ENCODE measurements at regions not wholly inside any gene's neighbourhood (a gene's known extent, or its start where the extent isn't known, plus 50 kb on each side); places are given as distances from the start of the nearest gene placed in this dataset.
A peak's percentile ranks its signal among the peaks of the same experiment; 100 is the strongest.

DNA sequence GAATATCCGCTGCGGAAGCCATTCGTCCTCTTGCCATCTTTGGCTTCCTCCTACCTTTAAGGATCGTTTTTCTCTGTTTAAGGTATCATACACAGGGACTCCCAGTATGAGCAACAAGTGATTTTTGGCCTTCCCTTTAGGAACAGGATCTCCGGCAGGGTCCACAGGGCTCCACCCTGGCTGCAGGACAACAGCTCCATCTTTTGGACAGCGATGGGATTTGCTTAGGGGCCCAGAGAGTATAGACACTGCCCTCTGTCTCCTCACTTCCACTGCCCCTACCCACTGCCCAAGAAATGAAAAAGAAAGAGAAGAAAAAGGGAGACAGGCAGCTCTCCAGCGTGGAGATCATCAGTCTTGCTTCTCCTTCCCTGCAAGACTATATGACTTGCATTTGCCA lies 224.5 kb downstream of the UXS1 start:
- Histone ChIP-seq H3K36me3 (ENCODE audit: control insufficient read depth, insufficient read depth, low read length) (no peaks in the 10 kb centered on the region), H3K27me3 (ENCODE audit: control insufficient read depth, insufficient read depth, low read length) (0 out of 2 replicates have a peak, but pooled peaks cover 2% of the 10 kb centered on the region), H3K4me3 (ENCODE audit: low read depth, low read length) (no peak overlapping the region)
- TF ChIP-seq, protein P1, sequence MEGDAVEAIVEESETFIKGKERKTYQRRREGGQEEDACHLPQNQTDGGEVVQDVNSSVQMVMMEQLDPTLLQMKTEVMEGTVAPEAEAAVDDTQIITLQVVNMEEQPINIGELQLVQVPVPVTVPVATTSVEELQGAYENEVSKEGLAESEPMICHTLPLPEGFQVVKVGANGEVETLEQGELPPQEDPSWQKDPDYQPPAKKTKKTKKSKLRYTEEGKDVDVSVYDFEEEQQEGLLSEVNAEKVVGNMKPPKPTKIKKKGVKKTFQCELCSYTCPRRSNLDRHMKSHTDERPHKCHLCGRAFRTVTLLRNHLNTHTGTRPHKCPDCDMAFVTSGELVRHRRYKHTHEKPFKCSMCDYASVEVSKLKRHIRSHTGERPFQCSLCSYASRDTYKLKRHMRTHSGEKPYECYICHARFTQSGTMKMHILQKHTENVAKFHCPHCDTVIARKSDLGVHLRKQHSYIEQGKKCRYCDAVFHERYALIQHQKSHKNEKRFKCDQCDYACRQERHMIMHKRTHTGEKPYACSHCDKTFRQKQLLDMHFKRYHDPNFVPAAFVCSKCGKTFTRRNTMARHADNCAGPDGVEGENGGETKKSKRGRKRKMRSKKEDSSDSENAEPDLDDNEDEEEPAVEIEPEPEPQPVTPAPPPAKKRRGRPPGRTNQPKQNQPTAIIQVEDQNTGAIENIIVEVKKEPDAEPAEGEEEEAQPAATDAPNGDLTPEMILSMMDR (IDR thresholded peaks at IDR 0.05; ENCODE audit: insufficient read depth, low read depth, low read length): peak; percentile 23; the same call in 1 of the 2 replicates
- POLR2A ChIA-PET: no interaction called here
- no peak for DNase-seq (ENCODE audit: low read depth)
- CTCF ChIA-PET: no interaction called here

DNA sequence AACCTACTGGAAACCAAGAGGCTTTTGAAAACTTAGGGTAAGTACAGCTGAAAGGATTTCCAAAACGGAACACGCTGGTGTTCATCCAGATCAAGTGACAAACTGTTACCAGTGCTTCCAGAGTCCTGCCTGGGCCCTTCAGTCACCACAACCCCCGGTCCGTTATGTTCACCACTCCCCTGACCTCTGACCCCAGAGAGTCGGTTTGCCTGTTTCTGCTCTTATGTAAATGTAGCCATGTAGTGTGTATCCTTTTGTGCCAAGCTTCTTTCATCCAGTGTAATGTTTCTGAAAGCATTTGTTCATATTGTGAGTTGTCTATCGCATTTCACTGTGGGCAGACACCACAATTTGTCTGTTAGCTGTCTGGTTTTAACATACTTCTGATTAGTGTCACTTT lies 217.5 kb downstream of the NCK2 start:
- ChIA-PET POLR2A (no interaction called here), CTCF (no interaction called here)
- no peak for DNase-seq (ENCODE audit: low read depth)
- TF ChIP-seq, protein P1 (IDR thresholded peaks at IDR 0.05; ENCODE audit: insufficient read depth, low read depth, low read length): no peak
- H3K27me3 ChIP-seq (ENCODE audit: control insufficient read depth, insufficient read depth, low read length): 0 out of 2 replicates have a peak, but pooled peaks cover 1% of the 10 kb centered on the region
- H3K4me3 ChIP-seq (ENCODE audit: low read depth, low read length): no peak overlapping the region
- no peaks in the 10 kb centered on the region for H3K36me3 ChIP-seq (ENCODE audit: control insufficient read depth, insufficient read depth, low read length)

- Histone ChIP-seq H3K4me3 (ENCODE audit: low read depth, low read length) (no peak overlapping the region), H3K36me3 (ENCODE audit: control insufficient read depth, insufficient read depth, low read length) (no peaks in the 10 kb centered on the region), H3K27me3 (ENCODE audit: control insufficient read depth, insufficient read depth, low read length) (0 out of 2 replicates have a peak, but pooled peaks cover 2% of the 10 kb centered on the region)
- POLR2A ChIA-PET: no interaction called here
- DNase-seq (ENCODE audit: low read depth): no peak
- CTCF ChIA-PET: no interaction called here
- TF ChIP-seq, protein P1 (IDR thresholded peaks at IDR 0.05; ENCODE audit: insufficient read depth, low read depth, low read length): no peak
Measured at GRCh38 chr2:105961599-105962146, 217.0 kb downstream of the NCK2 start.

GRCh38 chr2:105959357-105959756 lies 214.6 kb downstream of the NCK2 start:
- TF ChIP-seq, protein P1 (IDR thresholded peaks at IDR 0.05; ENCODE audit: insufficient read depth, low read depth, low read length): no peak
- H3K27me3 ChIP-seq (ENCODE audit: control insufficient read depth, insufficient read depth, low read length): 0 out of 2 replicates have a peak, but pooled peaks cover 2% of the 10 kb centered on the region
- ChIA-PET CTCF (no interaction called here), POLR2A (no interaction called here)
- H3K4me3 ChIP-seq (ENCODE audit: low read depth, low read length): no peak overlapping the region
- peak; percentile 4 for DNase-seq (ENCODE audit: low read depth)
- H3K36me3 ChIP-seq (ENCODE audit: control insufficient read depth, insufficient read depth, low read length): no peaks in the 10 kb centered on the region

- POLR2A ChIA-PET: no interaction called here
- Histone ChIP-seq H3K27me3 (ENCODE audit: control insufficient read depth, insufficient read depth, low read length) (peaks cover 5% of the 10 kb centered on the region; the same call in 1 of the 2 replicates), H3K4me3 (ENCODE audit: low read depth, low read length) (no peak overlapping the region), H3K36me3 (ENCODE audit: control insufficient read depth, insufficient read depth, low read length) (no peaks in the 10 kb centered on the region)
- no peak for DNase-seq (ENCODE audit: low read depth)
- TF ChIP-seq, protein P1 (IDR thresholded peaks at IDR 0.05; ENCODE audit: insufficient read depth, low read depth, low read length): no peak
- CTCF ChIA-PET: no interaction called here
Measured at GRCh38 chr2:105954891-105955290, 210.2 kb downstream of the NCK2 start.

Measured in BJ (cell line).